ENCODE measurements at regions not wholly inside any gene's neighbourhood (a gene's known extent, or its start where the extent isn't known, plus 50 kb on each side); places are given as distances from the start of the nearest gene placed in this dataset.

GRCh38 chr1:55781003-55781402 is 565.8 kb upstream of the USP24 start:
- H2BK12ac ChIP-seq (ENCODE audit: low read length in 2 of 2): no peak overlapping the region
- H3K27ac ChIP-seq (ENCODE audit: low read length, poor library complexity, severe bottlenecking): no peak overlapping the region
- H2AFZ ChIP-seq (ENCODE audit: low read depth, low read length): no peak overlapping the region
- no peaks in the 10 kb centered on the region for H3K36me3 ChIP-seq (ENCODE audit: control insufficient read depth in 1 of 2, insufficient read depth in 2 of 2, low read depth in 1 of 2, low read length in 2 of 2)
- H2BK120ac ChIP-seq (ENCODE audit: low read depth, low read length): no peak overlapping the region
- no peak overlapping the region for H3K4me3 ChIP-seq (ENCODE audit: insufficient read depth in 1 of 2, low read depth in 1 of 2, low read length in 2 of 2)
- no peaks in the 10 kb centered on the region for H3K27me3 ChIP-seq (ENCODE audit: control insufficient read depth in 1 of 2, insufficient read depth in 1 of 2, low read length in 2 of 2)
- no peak overlapping the region for H3K4ac ChIP-seq (ENCODE audit: low read depth in 1 of 2, low read length in 2 of 2)
- no peak for DNase-seq
- H2AK5ac ChIP-seq (ENCODE audit: low read length, severe bottlenecking): no peak overlapping the region
- H3K4me2 ChIP-seq (ENCODE audit: low read length, poor library complexity, severe bottlenecking): no peak overlapping the region
- peak overlapping the region in 1 of 2 experiments; percentile 20 for H3K18ac ChIP-seq (ENCODE audit: low read depth in 1 of 2, low read length in 2 of 2)
- H4K8ac ChIP-seq (ENCODE audit: low read length): no peak overlapping the region
- no peak overlapping the region for H2BK15ac ChIP-seq (ENCODE audit: low read depth, poor library complexity, severe bottlenecking)
- H3K4me1 ChIP-seq (ENCODE audit: control insufficient read depth, insufficient read depth, low read depth, low read length): no peaks in the 10 kb centered on the region
- peaks cover 7% of the 10 kb centered on the region for H3K9me3 ChIP-seq (ENCODE audit: control insufficient read depth, low read length)
- H4K91ac ChIP-seq (ENCODE audit: low read length): no peak overlapping the region
- no peak overlapping the region for H3K9ac ChIP-seq (ENCODE audit: low read length)
- H3K79me1 ChIP-seq (replicated peaks; ENCODE audit: low read length, poor library complexity, severe bottlenecking): no peaks in the 10 kb centered on the region
- no peak overlapping the region for H3K23ac ChIP-seq (ENCODE audit: low read length in 2 of 2)
- no peak overlapping the region for H2BK5ac ChIP-seq (ENCODE audit: low read depth, low read length, poor library complexity, severe bottlenecking)
- 100% methylated on average over 3 of the region's 3 CpGs for WGBS
- no peak overlapping the region for H3K14ac ChIP-seq (ENCODE audit: low read length in 2 of 2)

DNA sequence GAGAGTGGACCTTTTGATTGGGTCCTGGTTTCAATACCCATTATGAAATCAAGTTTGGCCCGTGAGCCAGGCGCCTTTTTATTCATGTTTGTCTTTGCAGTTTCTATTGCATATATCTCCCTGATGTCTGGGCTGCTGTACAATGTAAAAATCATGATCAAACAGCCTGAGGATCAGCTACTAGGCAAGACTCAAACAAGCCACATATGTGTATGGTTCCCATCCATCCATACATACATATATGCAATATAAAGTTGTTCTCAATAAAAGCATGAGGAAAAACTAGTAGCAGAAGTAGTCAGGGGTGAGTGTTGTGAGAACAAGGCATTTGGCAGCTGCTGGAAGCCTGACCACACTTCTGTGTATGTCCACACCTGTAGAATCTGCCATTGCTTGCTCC is 562.4 kb upstream of the USP24 start:
- no peak overlapping the region for H2BK15ac ChIP-seq (ENCODE audit: low read depth, poor library complexity, severe bottlenecking)
- no peak overlapping the region for H3K23ac ChIP-seq (ENCODE audit: low read length in 2 of 2)
- H3K27me3 ChIP-seq (ENCODE audit: control insufficient read depth in 1 of 2, insufficient read depth in 1 of 2, low read length in 2 of 2): no peaks in the 10 kb centered on the region
- H3K4me3 ChIP-seq (ENCODE audit: insufficient read depth in 1 of 2, low read depth in 1 of 2, low read length in 2 of 2): no peak overlapping the region
- no peak overlapping the region for H3K14ac ChIP-seq (ENCODE audit: low read length in 2 of 2)
- DNase-seq: no peak
- H3K9ac ChIP-seq (ENCODE audit: low read length): no peak overlapping the region
- 71% methylated on average over 2 of the region's 2 CpGs for WGBS
- H2BK120ac ChIP-seq (ENCODE audit: low read depth, low read length): no peak overlapping the region
- H3K4me1 ChIP-seq (ENCODE audit: control insufficient read depth, insufficient read depth, low read depth, low read length): no peaks in the 10 kb centered on the region
- no peak overlapping the region for H4K8ac ChIP-seq (ENCODE audit: low read length)
- no peak overlapping the region for H2BK12ac ChIP-seq (ENCODE audit: low read length in 2 of 2)
- H2BK5ac ChIP-seq (ENCODE audit: low read depth, low read length, poor library complexity, severe bottlenecking): no peak overlapping the region
- no peak overlapping the region for H4K91ac ChIP-seq (ENCODE audit: low read length)
- H3K79me1 ChIP-seq (replicated peaks; ENCODE audit: low read length, poor library complexity, severe bottlenecking): no peaks in the 10 kb centered on the region
- H3K9me3 ChIP-seq (ENCODE audit: control insufficient read depth, low read length): peaks cover 11% of the 10 kb centered on the region
- no peak overlapping the region for H2AK5ac ChIP-seq (ENCODE audit: low read length, severe bottlenecking)
- no peak overlapping the region for H3K4me2 ChIP-seq (ENCODE audit: low read length, poor library complexity, severe bottlenecking)
- H2AFZ ChIP-seq (ENCODE audit: low read depth, low read length): no peak overlapping the region
- H3K4ac ChIP-seq (ENCODE audit: low read depth in 1 of 2, low read length in 2 of 2): no peak overlapping the region
- no peak overlapping the region for H3K18ac ChIP-seq (ENCODE audit: low read depth in 1 of 2, low read length in 2 of 2)
- H3K27ac ChIP-seq (ENCODE audit: low read length, poor library complexity, severe bottlenecking): no peak overlapping the region
- H3K36me3 ChIP-seq (ENCODE audit: control insufficient read depth in 1 of 2, insufficient read depth in 2 of 2, low read depth in 1 of 2, low read length in 2 of 2): no peaks in the 10 kb centered on the region

DNA sequence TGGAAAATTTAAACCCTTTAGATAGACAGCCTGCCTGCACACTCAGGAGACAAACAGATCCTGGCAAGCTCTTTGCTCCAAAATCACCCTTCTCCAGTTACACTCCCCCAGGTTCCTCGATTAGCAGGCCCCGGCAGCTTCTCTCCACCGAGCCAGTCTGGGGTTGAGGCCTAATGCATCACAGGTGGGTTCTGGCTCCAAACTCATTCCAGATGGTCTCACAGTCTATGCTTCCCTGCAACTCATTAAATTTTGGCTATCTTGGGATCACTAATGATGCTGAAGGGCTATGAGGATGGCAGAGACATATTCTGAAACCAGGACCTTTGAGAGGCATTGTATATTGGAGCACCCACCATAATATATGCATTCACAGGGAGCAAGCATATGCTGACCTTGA is 559.8 kb upstream of the USP24 start:
- Histone ChIP-seq H3K27me3 (ENCODE audit: control insufficient read depth in 1 of 2, insufficient read depth in 1 of 2, low read length in 2 of 2) (no peaks in the 10 kb centered on the region), H2BK12ac (ENCODE audit: low read length in 2 of 2) (no peak overlapping the region), H3K27ac (ENCODE audit: low read length, poor library complexity, severe bottlenecking) (no peak overlapping the region), H3K36me3 (ENCODE audit: control insufficient read depth in 1 of 2, insufficient read depth in 2 of 2, low read depth in 1 of 2, low read length in 2 of 2) (no peaks in the 10 kb centered on the region), H3K9me3 (ENCODE audit: control insufficient read depth, low read length) (peaks cover 11% of the 10 kb centered on the region), H3K4me1 (ENCODE audit: control insufficient read depth, insufficient read depth, low read depth, low read length) (no peaks in the 10 kb centered on the region), H3K4me3 (ENCODE audit: insufficient read depth in 1 of 2, low read depth in 1 of 2, low read length in 2 of 2) (no peak overlapping the region), H3K4me2 (ENCODE audit: low read length, poor library complexity, severe bottlenecking) (no peak overlapping the region), H4K8ac (ENCODE audit: low read length) (no peak overlapping the region), H3K23ac (ENCODE audit: low read length in 2 of 2) (no peak overlapping the region), H3K4ac (ENCODE audit: low read depth in 1 of 2, low read length in 2 of 2) (no peak overlapping the region), H3K9ac (ENCODE audit: low read length) (no peak overlapping the region), H3K14ac (ENCODE audit: low read length in 2 of 2) (no peak overlapping the region), H2AFZ (ENCODE audit: low read depth, low read length) (no peak overlapping the region), H4K91ac (ENCODE audit: low read length) (no peak overlapping the region), H3K18ac (ENCODE audit: low read depth in 1 of 2, low read length in 2 of 2) (no peak overlapping the region), H2BK5ac (ENCODE audit: low read depth, low read length, poor library complexity, severe bottlenecking) (no peak overlapping the region), H2AK5ac (ENCODE audit: low read length, severe bottlenecking) (no peak overlapping the region), H2BK120ac (ENCODE audit: low read depth, low read length) (no peak overlapping the region), H3K79me1 (replicated peaks; ENCODE audit: low read length, poor library complexity, severe bottlenecking) (no peaks in the 10 kb centered on the region), H2BK15ac (ENCODE audit: low read depth, poor library complexity, severe bottlenecking) (no peak overlapping the region)
- 88% methylated on average over 3 of the region's 3 CpGs for WGBS
- no peak for DNase-seq

DNA sequence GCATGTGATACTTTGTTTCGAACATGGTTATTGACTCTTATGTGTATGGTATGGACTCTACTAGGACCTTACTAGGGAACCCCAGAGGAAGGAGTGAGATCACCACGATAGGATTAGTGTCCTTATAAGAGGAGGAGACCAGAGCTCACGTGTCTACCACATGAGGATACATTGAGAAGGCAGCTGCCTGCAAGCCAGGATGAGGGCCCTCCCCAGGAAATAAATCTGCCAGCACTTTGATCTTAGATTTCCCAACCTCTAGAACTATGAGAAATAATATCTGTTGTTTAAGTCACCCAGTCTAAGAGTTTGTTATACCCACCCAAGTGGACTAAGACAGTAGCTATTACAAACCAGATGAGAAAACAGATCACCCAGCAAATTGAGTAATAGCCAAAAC is 559.3 kb upstream of the USP24 start:
- Histone ChIP-seq H3K79me1 (replicated peaks; ENCODE audit: low read length, poor library complexity, severe bottlenecking) (no peaks in the 10 kb centered on the region), H3K18ac (ENCODE audit: low read depth in 1 of 2, low read length in 2 of 2) (no peak overlapping the region), H4K8ac (ENCODE audit: low read length) (no peak overlapping the region), H3K4ac (ENCODE audit: low read depth in 1 of 2, low read length in 2 of 2) (no peak overlapping the region), H2BK5ac (ENCODE audit: low read depth, low read length, poor library complexity, severe bottlenecking) (no peak overlapping the region), H2BK12ac (ENCODE audit: low read length in 2 of 2) (no peak overlapping the region), H3K9me3 (ENCODE audit: control insufficient read depth, low read length) (peaks cover 7% of the 10 kb centered on the region), H3K4me1 (ENCODE audit: control insufficient read depth, insufficient read depth, low read depth, low read length) (no peaks in the 10 kb centered on the region), H4K91ac (ENCODE audit: low read length) (no peak overlapping the region), H3K4me2 (ENCODE audit: low read length, poor library complexity, severe bottlenecking) (no peak overlapping the region), H3K27me3 (ENCODE audit: control insufficient read depth in 1 of 2, insufficient read depth in 1 of 2, low read length in 2 of 2) (no peaks in the 10 kb centered on the region), H3K27ac (ENCODE audit: low read length, poor library complexity, severe bottlenecking) (no peak overlapping the region), H3K36me3 (ENCODE audit: control insufficient read depth in 1 of 2, insufficient read depth in 2 of 2, low read depth in 1 of 2, low read length in 2 of 2) (no peaks in the 10 kb centered on the region), H3K23ac (ENCODE audit: low read length in 2 of 2) (no peak overlapping the region), H3K9ac (ENCODE audit: low read length) (no peak overlapping the region), H2BK15ac (ENCODE audit: low read depth, poor library complexity, severe bottlenecking) (no peak overlapping the region), H2AK5ac (ENCODE audit: low read length, severe bottlenecking) (no peak overlapping the region), H2AFZ (ENCODE audit: low read depth, low read length) (no peak overlapping the region), H3K4me3 (ENCODE audit: insufficient read depth in 1 of 2, low read depth in 1 of 2, low read length in 2 of 2) (no peak overlapping the region), H2BK120ac (ENCODE audit: low read depth, low read length) (no peak overlapping the region), H3K14ac (ENCODE audit: low read length in 2 of 2) (no peak overlapping the region)
- no peak for DNase-seq
- WGBS: 64% methylated on average over 3 of the region's 3 CpGs
